GM12878 (cell line): ENCODE measurements at regions not wholly inside any gene's neighbourhood (a gene's known extent, or its start where the extent isn't known, plus 50 kb on each side); places are given as distances from the start of the nearest gene placed in this dataset.

Experiments used
- ATAC-seq: fragments of 200-7000 bp; cut with Tn5 transposase; 3 replicates; pipeline ENCODE4 v1.9.1; 2020; ENCODE audit warnings: mild to moderate bottlenecking, moderate library complexity
- BruUV-seq: library from RNA; stranded (reverse); fragments of 400-500 nt; replicated peaks from 2 replicates; lab custom pipeline; 2021; lab: Mats Ljungman, UMichigan
- CTCF ChIA-PET: fragments of 300-600 bp; sonication (Branson Sonifier 250); formaldehyde crosslinking; extraction: SDS; loops from one replicate; lab custom pipeline; 2021; ENCODE audit warnings: inconsistent platforms; lab: Yijun Ruan, JAX
- POLR2A ChIA-PET: fragments of 350-600 bp; formaldehyde crosslinking; extraction: SDS; loops from one replicate; lab custom pipeline; 2021; ENCODE audit warnings: inconsistent platforms; lab: Charles Lee
- RAD21 ChIA-PET: fragments of 300-600 bp; sonication (Branson Sonifier 250); formaldehyde crosslinking; loops from one replicate; lab custom pipeline; 2023; ENCODE audit warnings: antibody characterized with exemption; ENCODE audit not compliant: unreplicated experiment; lab: Charles Lee
- SMC1A ChIA-PET: fragments of 300-600 bp; sonication (Branson Sonifier 250); formaldehyde crosslinking; loops from one replicate; lab custom pipeline; 2023; ENCODE audit not compliant: unreplicated experiment, uncharacterized antibody; lab: Charles Lee
- DNase-seq: peaks from one replicate; pipeline ENCODE4 v3.0.0-alpha.2; 2011; ENCODE audit warnings: low read depth, low spot score
- FAIRE-seq: peaks from 3 replicates; lab custom pipeline; 2011; peaks lifted over from hg19 to GRCh38; lab: Jason Lieb, UNC
- H2AFZ ChIP-seq: 2 replicates; pipeline ENCODE4 v1.6.0; 2011; ENCODE audit warnings: low read depth, low read length, control low read depth; ENCODE audit not compliant: control insufficient read depth
- H3K27ac ChIP-seq: 2 replicates; pipeline ENCODE4 v1.5.1; 2011; ENCODE audit warnings: control low read depth; ENCODE audit not compliant: control insufficient read depth, insufficient read depth
- H3K27me3 ChIP-seq, 2 experiments: replicated peaks in 1 of 2; 2 replicates each; pipeline versions ENCODE4 v1.6.0 to v1.6.1; 2011; ENCODE audit warnings: low read length in 1 of 2; ENCODE audit not compliant: control insufficient read depth in 2 of 2, insufficient read depth in 2 of 2
- H3K36me3 ChIP-seq, 2 experiments: 2 replicates each; pipeline ENCODE4 v1.5.1; 2011; ENCODE audit warnings: low read length in 1 of 2; ENCODE audit not compliant: control insufficient read depth in 2 of 2, insufficient read depth in 2 of 2
- H3K4me1 ChIP-seq: 2 replicates; pipeline ENCODE4 v1.6.1; 2011; ENCODE audit warnings: mild to moderate bottlenecking, low read length, moderate library complexity, mixed read lengths; ENCODE audit not compliant: control insufficient read depth, insufficient read depth
- H3K4me2 ChIP-seq: 2 replicates; pipeline ENCODE4 v1.6.0; 2011; ENCODE audit warnings: control low read depth; ENCODE audit not compliant: control insufficient read depth, insufficient read depth
- H3K4me3 ChIP-seq: fragments of 200-600 bp; sonication (generic); 2 replicates; pipeline ENCODE4 v1.5.1; 2016
- H3K79me2 ChIP-seq: 2 replicates; pipeline ENCODE4 v1.6.0; 2011; ENCODE audit warnings: low read length; ENCODE audit not compliant: control insufficient read depth, insufficient read depth
- H3K9ac ChIP-seq: 2 replicates; pipeline ENCODE4 v1.8.0; 2011; ENCODE audit warnings: low read length, control low read depth, mixed read lengths; ENCODE audit not compliant: control insufficient read depth, insufficient read depth
- H3K9me3 ChIP-seq: replicated peaks from 3 replicates; pipeline ENCODE4 v1.5.1; 2011; ENCODE audit warnings: mild to moderate bottlenecking, low read length; ENCODE audit not compliant: control insufficient read depth, insufficient read depth
- H4K20me1 ChIP-seq: 2 replicates; pipeline ENCODE4 v1.6.0; 2011; ENCODE audit not compliant: control insufficient read depth, insufficient read depth
- CBFB ChIP-seq: IDR thresholded peaks from 2 replicates; pipeline ENCODE4 v1.6.1; 2016; ENCODE audit warnings: antibody characterized with exemption, low read depth
- CUX1 ChIP-seq: IDR thresholded peaks from 2 replicates; pipeline ENCODE4 v1.6.1; 2012; ENCODE audit warnings: improper control_type of control experiment, low read depth, low read length; ENCODE audit not compliant: insufficient replicate concordance
- FOS ChIP-seq: IDR thresholded peaks from 3 replicates; pipeline ENCODE4 v1.6.1; 2011; ENCODE audit warnings: borderline replicate concordance; ENCODE audit not compliant: insufficient read length; ENCODE audit errors: extremely low read depth
- HDGF ChIP-seq: fragments of 450-650 bp; IDR thresholded peaks from 2 replicates; pipeline ENCODE4 v1.6.1; 2016; ENCODE audit warnings: antibody characterized with exemption
- IRF5 ChIP-seq: fragments of 450-650 bp; IDR thresholded peaks from 2 replicates; pipeline ENCODE4 v1.6.1; 2017; ENCODE audit warnings: borderline replicate concordance
- JUNB ChIP-seq: IDR thresholded peaks from 2 replicates; pipeline ENCODE4 v1.6.1; 2016; ENCODE audit warnings: antibody characterized with exemption, mild to moderate bottlenecking
- MTA3 ChIP-seq: IDR thresholded peaks from 2 replicates; pipeline ENCODE4 v1.6.1; 2012; ENCODE audit warnings: low read length, inconsistent platforms, borderline replicate concordance
- NFIC ChIP-seq: IDR thresholded peaks from 2 replicates; pipeline ENCODE4 v1.6.1; 2012; ENCODE audit warnings: low read depth, mild to moderate bottlenecking, inconsistent platforms, low read length, moderate library complexity
- NFXL1 ChIP-seq: fragments of 450-650 bp; IDR thresholded peaks from 2 replicates; pipeline ENCODE4 v1.6.1; 2017; ENCODE audit warnings: antibody characterized with exemption, mild to moderate bottlenecking, borderline replicate concordance
- NFYB ChIP-seq: IDR thresholded peaks from 2 replicates; pipeline ENCODE4 v1.6.1; 2011; ENCODE audit warnings: low read depth, mild to moderate bottlenecking, low read length, improper control_type of control experiment, moderate library complexity; ENCODE audit not compliant: insufficient read depth
- TAF1 ChIP-seq: IDR thresholded peaks from 2 replicates; pipeline ENCODE4 v1.6.1; 2011; ENCODE audit warnings: mild to moderate bottlenecking, low read depth, low read length, borderline replicate concordance
- TARDBP ChIP-seq: IDR thresholded peaks from 2 replicates; pipeline ENCODE4 v1.6.1; 2016; ENCODE audit warnings: borderline replicate concordance
- ZBTB11 ChIP-seq: fragments of 450-650 bp; formaldehyde crosslinking; IDR thresholded peaks from 2 replicates; pipeline ENCODE4 v1.5.0; 2022; ENCODE audit warnings: mild to moderate bottlenecking, missing genetic modification characterization
- WGBS: methylation state at CpG from one replicate; pipeline ENCODE4 v1.1.6; 2016; ENCODE audit warnings: low lambda C conversion rate; ENCODE audit not compliant: insufficient replicate concordance, insufficient coverage; ENCODE audit errors: missing lambda C conversion rate; 5-methylcytosine and 5-hydroxymethylcytosine counted together
- in situ Hi-C: fragments of 300-500 bp; cut with MboI; formaldehyde crosslinking; loops from 9 replicates; pipeline ENCODE4 v1.14.3; 2018; ENCODE audit warnings: mixed read lengths
- intact Hi-C: fragments of 100-400 bp; cut with micrococcal nuclease; formaldehyde crosslinking; loops from one replicate; pipeline ENCODE4 v1.14.2; 2022; ENCODE audit not compliant: unreplicated experiment

- no peak for TF ChIP-seq CUX1
Measured at GRCh38 chr2:151051574-151052220, 210.0 kb downstream of the RBM43 start (continued).

- DNase-seq, result no peak
- Histone ChIP-seq H3K9ac (no peak overlapping the region), H3K9me3 (no peaks in the 10 kb centered on the region), H3K27me3 (no peaks in the 10 kb centered on the region; a peak in 1 of 4 replicates), H2AFZ (no peak overlapping the region), H3K79me2 (no peaks in the 10 kb centered on the region), H3K4me1 (no peaks in the 10 kb centered on the region), H3K4me2 (no peak overlapping the region), H4K20me1 (no peaks in the 10 kb centered on the region), H3K4me3 (no peak overlapping the region), H3K27ac (no peak overlapping the region), H3K36me3 (no peaks in the 10 kb centered on the region)
- in situ Hi-C loops, result loop anchor here (5.0 kb wide), 1 partner anchor 1452 kb away; no protein-coding TSS in a partner anchor
- ChIA-PET SMC1A (interaction anchor here (0.8 to 4.1 kb wide), 6 partner anchors 31 to 1455 kb away, joined by 3 to 18 read pairs (median 4); no protein-coding TSS in a partner anchor), POLR2A (no interaction called here), RAD21 (interaction anchor here (2.4 kb wide), 1 partner anchor 1451 kb away, joined by 13 read pairs; no protein-coding TSS in a partner anchor), CTCF (interaction anchor here (1.1 to 3.7 kb wide), 3 partner anchors 524 to 1452 kb away, joined by 3 to 24 read pairs (median 4); no protein-coding TSS in a partner anchor)
- 0% methylated on average over 1 of the region's 1 CpG for WGBS
- no TSS peak for BruUV-seq
- no peak for ATAC-seq
- FAIRE-seq, result no peak
- intact Hi-C loops, result loop anchor here (2.0 to 5.0 kb wide), 4 partner anchors 188 to 1453 kb away; no protein-coding TSS in a partner anchor
- TF ChIP-seq NFYB, result no peak
- TF ChIP-seq TAF1, result no peak
- no peak for TF ChIP-seq ZBTB11 (CRISPR knock-in tag)
- TF ChIP-seq JUNB, result no peak
- no peak for TF ChIP-seq TARDBP
- no peak for TF ChIP-seq FOS
- no peak for TF ChIP-seq NFXL1
- TF ChIP-seq IRF5, result no peak
- no peak for TF ChIP-seq CBFB
- TF ChIP-seq HDGF, result no peak
- TF ChIP-seq NFIC, result no peak
- TF ChIP-seq MTA3, result no peak
Measured at GRCh38 chr2:151049746-151050145, 211.9 kb downstream of the RBM43 start.
